ENCODE measurements at regions not wholly inside any gene's neighbourhood (a gene's known extent, or its start where the extent isn't known, plus 50 kb on each side); places are given as distances from the start of the nearest gene placed in this dataset.

- Histone ChIP-seq H3K4me1 (no peaks in the 10 kb centered on the region), H3K27me3 (no peaks in the 10 kb centered on the region), H3K27ac (no peak overlapping the region), H3K4me3 (no peak overlapping the region), H3K9me3 (no peaks in the 10 kb centered on the region), H3K36me3 (replicated peaks in 1 of 2; ENCODE audit: insufficient read depth in 1 of 2, low read depth in 2 of 2) (no peaks in the 10 kb centered on the region)
- ATAC-seq, result no peak
- TF ChIP-seq CTCF (IDR thresholded peaks at IDR 0.05) (no peak), POLR2A (IDR thresholded peaks at IDR 0.05) (no peak)
- intact Hi-C loops (cut with DNase I), result no loop called here
- no peak for DNase-seq
- WGBS, 2 donors, result 54 to 59% methylated on average over 2 of the region's 2 CpGs
Measured at GRCh38 chr6:22666586-22666985, 97.2 kb downstream of the HDGFL1 start.

GRCh38 chr6:22667855-22668254 is 98.5 kb downstream of the HDGFL1 start:
- H3K4me1 ChIP-seq, result no peaks in the 10 kb centered on the region
- H3K27me3 ChIP-seq, result no peaks in the 10 kb centered on the region
- H3K36me3 ChIP-seq (replicated peaks in 1 of 2; ENCODE audit: insufficient read depth in 1 of 2, low read depth in 2 of 2), result no peaks in the 10 kb centered on the region
- intact Hi-C loops (cut with DNase I), result no loop called here
- DNase-seq (no peak), ATAC-seq (no peak)
- TF ChIP-seq POLR2A (IDR thresholded peaks at IDR 0.05) (no peak), CTCF (IDR thresholded peaks at IDR 0.05) (no peak)
- WGBS, 2 donors, result 57 to 71% methylated on average over 1 of the region's 1 CpG
- H3K4me3 ChIP-seq, result no peak overlapping the region
- no peaks in the 10 kb centered on the region for H3K9me3 ChIP-seq
- H3K27ac ChIP-seq, result no peak overlapping the region

GRCh38 chr6:22668307-22668706 is 98.9 kb downstream of the HDGFL1 start:
- no peaks in the 10 kb centered on the region for H3K36me3 ChIP-seq (replicated peaks in 1 of 2; ENCODE audit: insufficient read depth in 1 of 2, low read depth in 2 of 2)
- no peaks in the 10 kb centered on the region for H3K4me1 ChIP-seq
- H3K4me3 ChIP-seq, result no peak overlapping the region
- WGBS, 2 donors, result 48 to 49% methylated on average over 3 of the region's 3 CpGs
- DNase-seq, result no peak
- intact Hi-C loops (cut with DNase I), result no loop called here
- TF ChIP-seq POLR2A (IDR thresholded peaks at IDR 0.05) (no peak), CTCF (IDR thresholded peaks at IDR 0.05) (no peak)
- ATAC-seq, result no peak
- H3K27me3 ChIP-seq, result no peaks in the 10 kb centered on the region
- H3K27ac ChIP-seq, result no peak overlapping the region
- H3K9me3 ChIP-seq, result no peaks in the 10 kb centered on the region

GRCh38 chr6:22668717-22669116 is 99.4 kb downstream of the HDGFL1 start:
- intact Hi-C loops (cut with DNase I), result no loop called here
- TF ChIP-seq POLR2A (IDR thresholded peaks at IDR 0.05) (no peak), CTCF (IDR thresholded peaks at IDR 0.05) (no peak)

GRCh38 chr6:22670605-22671004 is 101.2 kb downstream of the HDGFL1 start:
- TF ChIP-seq POLR2A (IDR thresholded peaks at IDR 0.05), result no peak
- no peak for TF ChIP-seq CTCF (IDR thresholded peaks at IDR 0.05)
- Histone ChIP-seq H3K9me3 (no peaks in the 10 kb centered on the region), H3K4me1 (no peaks in the 10 kb centered on the region), H3K27ac (no peak overlapping the region), H3K4me3 (no peak overlapping the region), H3K27me3 (no peaks in the 10 kb centered on the region), H3K36me3 (replicated peaks in 1 of 2; ENCODE audit: insufficient read depth in 1 of 2, low read depth in 2 of 2) (no peaks in the 10 kb centered on the region)
- DNase-seq (no peak), ATAC-seq (no peak)
- 57 to 63% methylated on average over 4 of the region's 4 CpGs for WGBS, 2 donors
- intact Hi-C loops (cut with DNase I), result no loop called here

More at GRCh38 chr6:22668717-22669116, 99.4 kb downstream of the HDGFL1 start:
- H3K4me1 ChIP-seq, result no peaks in the 10 kb centered on the region
- H3K27ac ChIP-seq, result no peak overlapping the region
- no peaks in the 10 kb centered on the region for H3K27me3 ChIP-seq
- ATAC-seq, result no peak
- no peaks in the 10 kb centered on the region for H3K9me3 ChIP-seq
- no peak for DNase-seq
- no peaks in the 10 kb centered on the region for H3K36me3 ChIP-seq (replicated peaks in 1 of 2; ENCODE audit: insufficient read depth in 1 of 2, low read depth in 2 of 2)
- 79 to 86% methylated on average over 3 of the region's 3 CpGs for whole genome bisulfite sequencing, 2 donors
- H3K4me3 ChIP-seq, result no peak overlapping the region
